ENCODE measurements at regions not wholly inside any gene's neighbourhood (a gene's known extent, or its start where the extent isn't known, plus 50 kb on each side); places are given as distances from the start of the nearest gene placed in this dataset.

DNA sequence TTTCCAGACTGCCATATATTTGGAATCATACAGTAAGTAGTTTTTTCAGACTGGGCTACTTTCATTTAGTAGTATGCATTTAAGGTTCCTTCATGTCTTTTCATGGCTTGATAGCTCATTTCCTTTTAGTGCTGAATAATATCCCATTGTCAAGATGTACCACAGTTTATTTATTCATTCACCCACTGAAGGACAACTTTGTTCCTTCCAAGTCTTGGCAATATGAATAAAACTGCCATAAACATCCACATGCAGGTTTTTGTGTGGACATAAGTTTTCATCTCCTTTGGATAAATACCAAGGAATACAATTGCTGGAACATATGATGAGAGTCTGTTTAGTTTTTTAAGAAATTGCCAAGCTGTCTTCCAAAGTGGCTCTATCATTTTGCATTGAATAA lies 366.4 kb upstream of the NFIA start:
- no peak overlapping the region for H3K4me3 ChIP-seq (ENCODE audit: extremely low read depth in 1 of 4, insufficient read depth in 2 of 4, low read depth in 3 of 4, low read length in 4 of 4)
- no peak overlapping the region for H3K56ac ChIP-seq (replicated peaks; ENCODE audit: insufficient read length, low read depth, low read length)
- no peak overlapping the region for H2AK5ac ChIP-seq (ENCODE audit: low read depth, low read length)
- H3K4me1 ChIP-seq (replicated peaks in 1 of 4; ENCODE audit: control insufficient read depth in 3 of 4, insufficient read depth in 4 of 4, low read length in 3 of 4), result no peaks in the 10 kb centered on the region
- no peak overlapping the region for H2BK5ac ChIP-seq (ENCODE audit: low read depth, low read length)
- H2BK120ac ChIP-seq (replicated peaks; ENCODE audit: low read depth, low read length), result no peak overlapping the region
- no peak overlapping the region for H4K5ac ChIP-seq (ENCODE audit: insufficient read length, low read depth, low read length)
- H3K9ac ChIP-seq (replicated peaks in 1 of 4; ENCODE audit: extremely low read depth in 1 of 4, low read depth in 3 of 4, low read length in 3 of 4), result no peak overlapping the region
- no peaks in the 10 kb centered on the region for H3K9me3 ChIP-seq (ENCODE audit: insufficient read depth in 2 of 2, low read depth in 1 of 2, low read length in 1 of 2)
- H2BK15ac ChIP-seq (ENCODE audit: low read length), result no peak overlapping the region
- H3K23ac ChIP-seq (ENCODE audit: insufficient read length), result no peak overlapping the region
- ChIA-PET POLR2A (ENCODE audit: partially characterized antibody) (no interaction called here), CTCF (ENCODE audit: partially characterized antibody) (no interaction called here)
- H4K91ac ChIP-seq (replicated peaks; ENCODE audit: insufficient read length, low read length), result no peak overlapping the region
- no peak overlapping the region for H3K14ac ChIP-seq (ENCODE audit: insufficient read length)
- H2BK20ac ChIP-seq (ENCODE audit: low read length), result no peak overlapping the region
- no peak overlapping the region for H2AFZ ChIP-seq (ENCODE audit: low read length)
- H3K18ac ChIP-seq (ENCODE audit: extremely low read depth, low read length), result no peak overlapping the region
- no peaks in the 10 kb centered on the region for H4K20me1 ChIP-seq (replicated peaks in 1 of 2; ENCODE audit: control insufficient read depth in 1 of 2, insufficient read depth in 2 of 2, low read length in 2 of 2)
- H3K27me3 ChIP-seq (replicated peaks in 1 of 4; ENCODE audit: control insufficient read depth in 3 of 4, extremely low read depth in 1 of 4, insufficient read depth in 3 of 4, low read length in 3 of 4), result no peaks in the 10 kb centered on the region
- H2BK12ac ChIP-seq (ENCODE audit: low read depth, low read length), result no peak overlapping the region
- H3K79me2 ChIP-seq (ENCODE audit: control insufficient read depth in 1 of 2, insufficient read depth in 2 of 2, low read length in 2 of 2), result no peaks in the 10 kb centered on the region
- no peaks in the 10 kb centered on the region for H3K79me1 ChIP-seq (ENCODE audit: low read depth, low read length)
- no peaks in the 10 kb centered on the region for H3K23me2 ChIP-seq (ENCODE audit: low read depth, low read length)
- no peak overlapping the region for H3K4me2 ChIP-seq (ENCODE audit: insufficient read depth in 1 of 2, low read depth in 2 of 2, low read length in 2 of 2)
- FAIRE-seq, result no peak
- H4K8ac ChIP-seq (ENCODE audit: extremely low read depth, insufficient read depth, low read length), result no peak overlapping the region
- H3K36me3 ChIP-seq (ENCODE audit: control insufficient read depth in 2 of 4, insufficient read depth in 4 of 4, low read length in 3 of 4), result no peaks in the 10 kb centered on the region
- no peak for DNase-seq (ENCODE audit: low read depth in 1 of 2, low spot score in 2 of 2)
- H3K27ac ChIP-seq (ENCODE audit: low read depth, low read length), result no peak overlapping the region
- no peak overlapping the region for H3K4ac ChIP-seq (replicated peaks; ENCODE audit: insufficient read length, low read depth, low read length)
- no peak for TF ChIP-seq SP4 (IDR thresholded peaks at IDR 0.05; ENCODE audit: low read length)
- TF ChIP-seq CHD1 (IDR thresholded peaks at IDR 0.05; ENCODE audit: low read depth, low read length), result no peak
- TF ChIP-seq TEAD4 (IDR thresholded peaks at IDR 0.05; ENCODE audit: low read depth, low read length), result no peak
